ENCODE measurements at regions not wholly inside any gene's neighbourhood (a gene's known extent, or its start where the extent isn't known, plus 50 kb on each side); places are given as distances from the start of the nearest gene placed in this dataset.

DNA sequence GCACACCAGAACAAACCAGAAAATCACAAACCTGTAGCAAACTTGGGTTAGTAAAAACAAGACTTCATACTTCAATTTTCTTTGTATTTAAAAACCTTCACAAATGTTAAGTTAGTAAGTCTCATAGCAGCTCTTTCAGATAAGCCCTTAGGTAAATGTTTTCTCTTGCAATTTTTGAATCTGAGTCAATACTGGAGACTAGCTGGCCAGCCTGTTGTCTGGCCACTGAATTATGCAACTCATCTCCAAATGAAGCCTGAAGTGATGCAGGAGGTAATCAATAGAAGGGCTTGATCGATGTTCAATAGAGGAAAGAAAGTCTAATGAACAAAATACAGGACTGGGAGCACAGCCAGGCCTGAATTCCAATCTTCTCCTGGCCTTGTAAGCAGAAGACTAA lies 465.2 kb downstream of the LRIG3 start (continued):
- TF ChIP-seq, protein P1, sequence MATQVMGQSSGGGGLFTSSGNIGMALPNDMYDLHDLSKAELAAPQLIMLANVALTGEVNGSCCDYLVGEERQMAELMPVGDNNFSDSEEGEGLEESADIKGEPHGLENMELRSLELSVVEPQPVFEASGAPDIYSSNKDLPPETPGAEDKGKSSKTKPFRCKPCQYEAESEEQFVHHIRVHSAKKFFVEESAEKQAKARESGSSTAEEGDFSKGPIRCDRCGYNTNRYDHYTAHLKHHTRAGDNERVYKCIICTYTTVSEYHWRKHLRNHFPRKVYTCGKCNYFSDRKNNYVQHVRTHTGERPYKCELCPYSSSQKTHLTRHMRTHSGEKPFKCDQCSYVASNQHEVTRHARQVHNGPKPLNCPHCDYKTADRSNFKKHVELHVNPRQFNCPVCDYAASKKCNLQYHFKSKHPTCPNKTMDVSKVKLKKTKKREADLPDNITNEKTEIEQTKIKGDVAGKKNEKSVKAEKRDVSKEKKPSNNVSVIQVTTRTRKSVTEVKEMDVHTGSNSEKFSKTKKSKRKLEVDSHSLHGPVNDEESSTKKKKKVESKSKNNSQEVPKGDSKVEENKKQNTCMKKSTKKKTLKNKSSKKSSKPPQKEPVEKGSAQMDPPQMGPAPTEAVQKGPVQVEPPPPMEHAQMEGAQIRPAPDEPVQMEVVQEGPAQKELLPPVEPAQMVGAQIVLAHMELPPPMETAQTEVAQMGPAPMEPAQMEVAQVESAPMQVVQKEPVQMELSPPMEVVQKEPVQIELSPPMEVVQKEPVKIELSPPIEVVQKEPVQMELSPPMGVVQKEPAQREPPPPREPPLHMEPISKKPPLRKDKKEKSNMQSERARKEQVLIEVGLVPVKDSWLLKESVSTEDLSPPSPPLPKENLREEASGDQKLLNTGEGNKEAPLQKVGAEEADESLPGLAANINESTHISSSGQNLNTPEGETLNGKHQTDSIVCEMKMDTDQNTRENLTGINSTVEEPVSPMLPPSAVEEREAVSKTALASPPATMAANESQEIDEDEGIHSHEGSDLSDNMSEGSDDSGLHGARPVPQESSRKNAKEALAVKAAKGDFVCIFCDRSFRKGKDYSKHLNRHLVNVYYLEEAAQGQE (IDR thresholded peaks at IDR 0.05; ENCODE audit: low read depth) = no peak
- TF ChIP-seq EZH2phosphoT487 (IDR thresholded peaks at IDR 0.05; ENCODE audit: borderline replicate concordance) (no peak), CBX3 (IDR thresholded peaks at IDR 0.05; ENCODE audit: low read depth) (no peak)
- TF ChIP-seq, protein P2, sequence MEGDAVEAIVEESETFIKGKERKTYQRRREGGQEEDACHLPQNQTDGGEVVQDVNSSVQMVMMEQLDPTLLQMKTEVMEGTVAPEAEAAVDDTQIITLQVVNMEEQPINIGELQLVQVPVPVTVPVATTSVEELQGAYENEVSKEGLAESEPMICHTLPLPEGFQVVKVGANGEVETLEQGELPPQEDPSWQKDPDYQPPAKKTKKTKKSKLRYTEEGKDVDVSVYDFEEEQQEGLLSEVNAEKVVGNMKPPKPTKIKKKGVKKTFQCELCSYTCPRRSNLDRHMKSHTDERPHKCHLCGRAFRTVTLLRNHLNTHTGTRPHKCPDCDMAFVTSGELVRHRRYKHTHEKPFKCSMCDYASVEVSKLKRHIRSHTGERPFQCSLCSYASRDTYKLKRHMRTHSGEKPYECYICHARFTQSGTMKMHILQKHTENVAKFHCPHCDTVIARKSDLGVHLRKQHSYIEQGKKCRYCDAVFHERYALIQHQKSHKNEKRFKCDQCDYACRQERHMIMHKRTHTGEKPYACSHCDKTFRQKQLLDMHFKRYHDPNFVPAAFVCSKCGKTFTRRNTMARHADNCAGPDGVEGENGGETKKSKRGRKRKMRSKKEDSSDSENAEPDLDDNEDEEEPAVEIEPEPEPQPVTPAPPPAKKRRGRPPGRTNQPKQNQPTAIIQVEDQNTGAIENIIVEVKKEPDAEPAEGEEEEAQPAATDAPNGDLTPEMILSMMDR (IDR thresholded peaks at IDR 0.05 in 2 of 3, conservative IDR thresholded peaks at IDR 0.05 in 1 of 3; ENCODE audit: borderline replicate concordance in 1 of 3, insufficient read depth in 1 of 3, low read depth in 2 of 3, low read length in 2 of 3) = no peak

DNA sequence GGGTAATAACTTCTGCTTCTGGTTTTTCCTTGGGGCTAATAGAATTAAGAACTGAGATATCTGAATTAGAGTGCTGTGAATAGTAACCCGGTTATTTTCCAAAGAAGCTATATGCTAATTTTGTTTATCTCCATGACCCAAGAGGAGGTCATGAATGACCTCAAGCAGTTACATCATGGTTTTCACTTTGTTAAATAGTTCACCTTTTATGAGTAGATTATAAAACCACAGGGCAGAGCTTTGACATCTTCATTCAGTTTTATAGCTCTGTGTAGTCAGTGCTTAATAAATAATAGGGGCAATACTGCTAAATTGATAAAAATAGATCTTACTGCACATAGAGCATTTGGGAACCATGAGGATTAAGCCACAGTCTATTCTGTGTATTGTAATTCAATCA lies 462.2 kb downstream of the LRIG3 start:
- no peaks in the 10 kb centered on the region for H3K4me1 ChIP-seq (ENCODE audit: control insufficient read depth in 1 of 2, insufficient read depth in 2 of 2, low read length in 2 of 2)
- H3K27me3 ChIP-seq (ENCODE audit: insufficient read depth, low read length) = no peaks in the 10 kb centered on the region
- DNase-seq (ENCODE audit: low read depth, low spot score) (no peak), ATAC-seq (no peak)
- H3K4me2 ChIP-seq (ENCODE audit: low read length) = no peak overlapping the region
- ChIA-PET RAD21 (ENCODE audit: low non-redundant PET in 1 of 2, low total read pairs in 2 of 2, uncharacterized antibody in 2 of 2, unreplicated experiment in 2 of 2) (no interaction called here), CTCF (interaction anchor here (3.3 kb wide), 1 partner anchor 14 kb away, joined by 10 read pairs; no protein-coding TSS in a partner anchor), POLR2A (no interaction called here)
- H3K9ac ChIP-seq (ENCODE audit: low read length) = no peak overlapping the region
- no peaks in the 10 kb centered on the region for H3K9me3 ChIP-seq (ENCODE audit: control insufficient read depth in 1 of 2, insufficient read depth in 1 of 2, low read depth in 1 of 2, low read length in 2 of 2)
- no peaks in the 10 kb centered on the region for H3K9me2 ChIP-seq (ENCODE audit: insufficient read depth)
- H3K27ac ChIP-seq (ENCODE audit: low read depth, low read length) = no peak overlapping the region
- intact Hi-C loops (cut with micrococcal nuclease) = no loop called here
- TF ChIP-seq EZH2phosphoT487 (IDR thresholded peaks at IDR 0.05; ENCODE audit: borderline replicate concordance) (no peak), FOSL1 (IDR thresholded peaks at IDR 0.05; ENCODE audit: low read depth) (no peak), CBX3 (IDR thresholded peaks at IDR 0.05; ENCODE audit: low read depth) (no peak), POLR2AphosphoS5 (IDR thresholded peaks at IDR 0.05; ENCODE audit: low read depth, low read length) (no peak), CEBPB (IDR thresholded peaks at IDR 0.05; ENCODE audit: low read depth) (no peak), EGR1 (IDR thresholded peaks at IDR 0.05; ENCODE audit: low read depth) (no peak), SP1 (IDR thresholded peaks at IDR 0.05; ENCODE audit: low read depth) (no peak), ZFX (IDR thresholded peaks at IDR 0.05) (no peak), RAD21 (IDR thresholded peaks at IDR 0.05; ENCODE audit: low read depth) (no peak)
- TF ChIP-seq, protein P3, sequence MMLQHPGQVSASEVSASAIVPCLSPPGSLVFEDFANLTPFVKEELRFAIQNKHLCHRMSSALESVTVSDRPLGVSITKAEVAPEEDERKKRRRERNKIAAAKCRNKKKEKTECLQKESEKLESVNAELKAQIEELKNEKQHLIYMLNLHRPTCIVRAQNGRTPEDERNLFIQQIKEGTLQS (IDR thresholded peaks at IDR 0.05) = no peak
- BruUV-seq (replicated peaks) = no TSS peak
- no peaks in the 10 kb centered on the region for H3K36me3 ChIP-seq (ENCODE audit: control insufficient read depth in 1 of 2, insufficient read depth in 2 of 2, low read length in 2 of 2)
- no peaks in the 10 kb centered on the region for H4K20me1 ChIP-seq (ENCODE audit: insufficient read depth)
- H3K79me2 ChIP-seq (ENCODE audit: insufficient read depth, low read length) = no peaks in the 10 kb centered on the region
- no peak overlapping the region for H3K4me3 ChIP-seq (replicated peaks in 1 of 2; ENCODE audit: low read depth in 1 of 2, low read length in 2 of 2)
- no peak overlapping the region for H2AFZ ChIP-seq (ENCODE audit: low read depth, low read length, poor library complexity, severe bottlenecking)
